Duodenal mucosa (tissue), 2 donors: ENCODE measurements at regions not wholly inside any gene's neighbourhood (a gene's known extent, or its start where the extent isn't known, plus 50 kb on each side); places are given as distances from the start of the nearest gene placed in this dataset.
"Not testable (repeated sequence)": the region's sequence is repeated elsewhere in the genome, so short reads cannot be mapped to it uniquely, and the experiment has no call there.

Experiments used
- H3K27ac ChIP-seq: one replicate; pipeline ENCODE4 v1.7.0; 2013; ENCODE audit warnings: low read depth, low read length
- H3K27me3 ChIP-seq, 2 donors: one replicate each; pipeline ENCODE4 v1.7.0; 2013; ENCODE audit warnings: low read length in 2 of 2, control low read depth in 1 of 2; ENCODE audit not compliant: insufficient read depth in 2 of 2, control insufficient read depth in 1 of 2
- H3K36me3 ChIP-seq, 2 donors: one replicate each; pipeline ENCODE4 v1.7.0; 2013; ENCODE audit warnings: low read length in 2 of 2, control low read depth in 1 of 2; ENCODE audit not compliant: insufficient read depth in 2 of 2, control insufficient read depth in 1 of 2
- H3K4me1 ChIP-seq, 2 donors: one replicate each; pipeline ENCODE4 v1.7.0; 2013; ENCODE audit warnings: low read length in 2 of 2, control low read depth in 1 of 2; ENCODE audit not compliant: insufficient read depth in 2 of 2, control insufficient read depth in 1 of 2
- H3K4me3 ChIP-seq, 2 donors: one replicate each; pipeline ENCODE4 v1.7.0; 2013; ENCODE audit warnings: low read length in 2 of 2, low read depth in 1 of 2
- H3K9ac ChIP-seq, 2 donors: one replicate each; pipeline ENCODE4 v1.7.0; 2013; ENCODE audit warnings: low read length in 2 of 2, low read depth in 1 of 2
- H3K9me3 ChIP-seq, 2 donors: one replicate each; pipeline ENCODE4 v1.7.0; 2013; ENCODE audit warnings: low read length in 2 of 2, control low read depth in 1 of 2; ENCODE audit not compliant: control insufficient read depth in 1 of 2

- no peaks in the 10 kb centered on the region for H3K36me3 ChIP-seq
- peaks cover 7 to 9% of the 10 kb centered on the region in 2 donors for H3K9me3 ChIP-seq
- no peak overlapping the region for H3K9ac ChIP-seq
- H3K4me3 ChIP-seq = no peak overlapping the region
- no peak overlapping the region for H3K27ac ChIP-seq
- no peaks in the 10 kb centered on the region for H3K27me3 ChIP-seq
- H3K4me1 ChIP-seq = no peaks in the 10 kb centered on the region
Measured at GRCh38 chr14:43087666-43088065, 1419.4 kb downstream of the FSCB start.

DNA sequence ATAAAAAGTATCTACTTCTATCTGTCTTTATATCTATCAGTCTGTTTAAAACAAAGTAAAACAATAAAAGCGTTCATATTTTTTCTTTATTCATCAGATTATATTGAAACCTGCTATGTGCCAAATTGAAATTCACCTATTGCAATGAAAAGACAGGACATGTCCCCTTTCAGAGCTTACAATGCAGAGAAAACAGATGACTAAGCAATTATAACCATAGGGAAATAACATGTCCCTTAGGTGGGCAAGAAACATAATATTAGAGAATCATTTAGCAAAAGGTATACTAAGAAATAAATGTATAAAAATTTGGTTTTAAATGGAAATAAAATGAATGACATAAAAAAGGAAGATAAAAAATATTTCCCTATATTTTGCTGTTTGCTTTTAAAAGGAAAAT, 1421.3 kb downstream of the FSCB start:
- Histone ChIP-seq H3K4me3 (no peak overlapping the region), H3K27me3 (no peaks in the 10 kb centered on the region), H3K9ac (no peak overlapping the region), H3K27ac (no peak overlapping the region), H3K9me3 (peaks cover 7 to 9% of the 10 kb centered on the region in 2 donors), H3K36me3 (no peaks in the 10 kb centered on the region), H3K4me1 (no peaks in the 10 kb centered on the region)

DNA sequence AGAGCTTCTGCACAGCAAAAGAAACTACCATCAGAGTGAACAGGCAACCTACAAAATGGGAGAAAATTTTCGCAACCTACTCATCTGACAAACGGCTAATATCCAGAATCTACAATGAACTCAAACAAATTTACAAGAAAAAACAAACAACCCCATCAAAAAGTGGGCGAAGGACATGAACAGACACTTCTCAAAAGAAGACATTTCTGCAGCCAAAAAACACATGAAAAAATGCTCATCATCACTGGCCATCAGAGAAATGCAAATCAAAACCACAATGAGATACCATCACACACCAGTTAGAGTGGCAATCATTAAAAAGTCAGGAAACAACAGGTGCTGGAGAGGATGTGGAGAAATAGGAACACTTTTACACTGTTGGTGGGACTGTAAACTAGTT, 1439.7 kb downstream of the FSCB start:
- not testable (repeated sequence) for H3K27ac ChIP-seq

DNA sequence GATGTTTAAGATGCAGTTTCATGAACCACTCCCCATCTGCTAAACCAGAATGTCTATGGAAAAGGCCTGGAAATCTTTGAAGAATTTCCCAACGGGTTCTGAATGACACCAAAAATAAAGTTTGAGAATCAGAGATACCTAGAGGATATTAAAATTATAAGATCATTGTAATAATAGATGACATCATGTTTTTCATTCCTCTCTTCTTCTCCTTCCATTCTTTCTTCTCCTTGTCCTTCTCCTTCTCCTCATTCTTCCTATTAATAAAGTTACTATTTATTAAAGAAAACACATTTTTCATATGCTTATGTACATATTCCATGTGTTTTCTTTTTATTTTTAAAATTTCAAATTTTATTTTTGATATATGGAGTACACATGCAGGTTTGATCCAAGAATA, 1449.4 kb downstream of the LRFN5 start:
- no peak overlapping the region for H3K4me3 ChIP-seq
- H3K4me1 ChIP-seq = no peaks in the 10 kb centered on the region

More for the DNA sequence above, 1439.7 kb downstream of the FSCB start:
- H3K27me3 ChIP-seq, H3K9me3 ChIP-seq, H3K36me3 ChIP-seq, H3K9ac ChIP-seq, H3K4me3 ChIP-seq, H3K4me1 ChIP-seq: not testable (repeated sequence)

GRCh38 chr14:43052897-43053296, 1446.2 kb downstream of the LRFN5 start:
- no peaks in the 10 kb centered on the region for H3K4me1 ChIP-seq
- H3K27me3 ChIP-seq = no peaks in the 10 kb centered on the region
- no peak overlapping the region for H3K9ac ChIP-seq
- no peak overlapping the region for H3K4me3 ChIP-seq
- no peaks in the 10 kb centered on the region for H3K36me3 ChIP-seq
- no peak overlapping the region for H3K27ac ChIP-seq
- H3K9me3 ChIP-seq = peaks cover 0 to 4% of the 10 kb centered on the region in 2 donors

More for the DNA sequence above, 1449.4 kb downstream of the LRFN5 start:
- H3K27ac ChIP-seq = no peak overlapping the region
- H3K36me3 ChIP-seq = no peaks in the 10 kb centered on the region
- H3K9me3 ChIP-seq = peaks cover 0 to 5% of the 10 kb centered on the region in 2 donors
- H3K27me3 ChIP-seq = no peaks in the 10 kb centered on the region
- H3K9ac ChIP-seq = no peak overlapping the region

GRCh38 chr14:43043850-43044249, 1437.2 kb downstream of the LRFN5 start:
- peaks cover 5 to 7% of the 10 kb centered on the region in 2 donors for H3K9me3 ChIP-seq
- no peaks in the 10 kb centered on the region for H3K36me3 ChIP-seq

GRCh38 chr14:43042408-43042807, 1435.7 kb downstream of the LRFN5 start:
- Histone ChIP-seq H3K4me3 (no peak overlapping the region), H3K27me3 (no peaks in the 10 kb centered on the region), H3K36me3 (no peaks in the 10 kb centered on the region), H3K9ac (no peak overlapping the region), H3K4me1 (no peaks in the 10 kb centered on the region), H3K9me3 (peaks cover 5% of the 10 kb centered on the region in 2 donors), H3K27ac (no peak overlapping the region)

More at GRCh38 chr14:43043850-43044249, 1437.2 kb downstream of the LRFN5 start:
- no peak overlapping the region for H3K9ac ChIP-seq
- no peaks in the 10 kb centered on the region for H3K27me3 ChIP-seq
- no peak overlapping the region for H3K4me3 ChIP-seq
- no peaks in the 10 kb centered on the region for H3K4me1 ChIP-seq
- H3K27ac ChIP-seq = no peak overlapping the region

- no peak overlapping the region for H3K9ac ChIP-seq
- peaks cover 5% of the 10 kb centered on the region in 2 donors for H3K9me3 ChIP-seq
- no peaks in the 10 kb centered on the region for H3K27me3 ChIP-seq
- H3K4me1 ChIP-seq = no peaks in the 10 kb centered on the region
- H3K4me3 ChIP-seq = no peak overlapping the region
- H3K36me3 ChIP-seq = no peaks in the 10 kb centered on the region
- no peak overlapping the region for H3K27ac ChIP-seq
Measured at GRCh38 chr14:43041976-43042375, 1435.3 kb downstream of the LRFN5 start.

- Histone ChIP-seq H3K4me3 (no peak overlapping the region), H3K4me1 (no peaks in the 10 kb centered on the region), H3K27me3 (no peaks in the 10 kb centered on the region), H3K9me3 (peaks cover 5% of the 10 kb centered on the region in 2 donors), H3K36me3 (no peaks in the 10 kb centered on the region), H3K9ac (no peak overlapping the region), H3K27ac (no peak overlapping the region)
Measured at GRCh38 chr14:43041207-43041606, 1434.5 kb downstream of the LRFN5 start.

GRCh38 chr14:43039881-43040280, 1433.2 kb downstream of the LRFN5 start:
- H3K9ac ChIP-seq = no peak overlapping the region
- H3K27me3 ChIP-seq = no peaks in the 10 kb centered on the region
- no peaks in the 10 kb centered on the region for H3K4me1 ChIP-seq
- peaks cover 0 to 5% of the 10 kb centered on the region in 2 donors for H3K9me3 ChIP-seq
- H3K36me3 ChIP-seq = no peaks in the 10 kb centered on the region
- no peak overlapping the region for H3K4me3 ChIP-seq
- no peak overlapping the region for H3K27ac ChIP-seq

GRCh38 chr14:43031598-43031997, 1424.9 kb downstream of the LRFN5 start:
- Histone ChIP-seq H3K4me3 (no peak overlapping the region), H3K36me3 (no peaks in the 10 kb centered on the region), H3K9ac (no peak overlapping the region), H3K27ac (no peak overlapping the region), H3K4me1 (no peaks in the 10 kb centered on the region), H3K27me3 (no peaks in the 10 kb centered on the region), H3K9me3 (no peaks in the 10 kb centered on the region)
